ENCODE measurements at regions not wholly inside any gene's neighbourhood (a gene's known extent, or its start where the extent isn't known, plus 50 kb on each side); places are given as distances from the start of the nearest gene placed in this dataset.

DNA sequence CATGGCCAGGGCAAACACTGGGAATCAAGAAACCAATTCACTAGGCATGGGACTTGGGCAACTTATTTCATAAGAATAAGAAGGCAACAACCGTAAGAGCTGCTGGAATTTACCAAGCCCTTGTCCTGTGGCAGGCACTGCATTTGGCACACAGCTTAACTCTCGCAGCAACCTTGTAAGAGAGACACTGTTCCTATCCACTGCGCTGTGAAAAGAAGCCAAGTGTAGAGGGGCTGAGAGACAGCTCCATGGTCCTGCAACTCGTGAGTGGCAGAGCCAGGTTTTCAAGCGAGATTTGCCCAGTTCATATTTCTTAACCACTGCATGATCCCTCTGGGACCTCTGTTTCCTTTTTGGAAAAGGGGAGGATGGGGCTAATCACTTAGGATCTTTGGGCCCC lies 129.3 kb upstream of the STC2 start:
- no peak overlapping the region for H3K27ac ChIP-seq (ENCODE audit: low read depth, low read length, poor library complexity, severe bottlenecking)

DNA sequence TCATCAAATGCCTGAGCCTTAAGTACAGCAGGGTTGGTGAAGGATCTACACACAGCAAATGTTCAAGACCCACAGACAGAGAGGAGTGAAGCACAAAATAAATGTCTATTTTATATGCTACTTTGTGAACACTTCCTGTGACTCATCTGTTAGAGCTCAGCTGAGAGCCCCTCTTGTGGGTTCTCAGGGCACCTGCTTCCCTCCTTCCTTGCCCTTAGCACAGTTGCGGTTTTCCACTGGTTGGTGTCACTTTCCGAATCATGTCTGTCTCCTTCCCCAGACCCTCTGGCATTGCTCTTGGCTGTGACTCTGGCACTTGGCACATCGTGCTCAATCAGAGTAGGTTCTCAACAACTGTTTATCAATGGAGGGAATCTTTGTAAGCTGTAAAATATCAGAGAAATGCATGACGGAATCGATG lies 128.5 kb upstream of the STC2 start:
- no peak overlapping the region for H3K27ac ChIP-seq (ENCODE audit: low read depth, low read length, poor library complexity, severe bottlenecking)

More for the DNA sequence above, 129.3 kb upstream of the STC2 start:
- no peak for TF ChIP-seq EZH2 (IDR thresholded peaks at IDR 0.05; ENCODE audit: borderline replicate concordance, low read depth, low read length, poor library complexity, severe bottlenecking)
- TF ChIP-seq CTCF (conservative IDR thresholded peaks at IDR 0.05; ENCODE audit: low read depth, low read length) = no peak
- ChIA-PET POLR2A (ENCODE audit: low non-redundant PET) (no interaction called here), CTCF (no interaction called here)
- Histone ChIP-seq H3K9me3 (ENCODE audit: low read depth, low read length, poor library complexity, severe bottlenecking) (no peaks in the 10 kb centered on the region), H3K4me3 (ENCODE audit: low read depth, low read length, poor library complexity, severe bottlenecking) (no peak overlapping the region), H3K4me1 (ENCODE audit: insufficient read depth, low read length, poor library complexity, severe bottlenecking) (no peaks in the 10 kb centered on the region), H3K36me3 (ENCODE audit: insufficient read depth, low read length, poor library complexity, severe bottlenecking) (no peaks in the 10 kb centered on the region), H3K27me3 (replicated peaks; ENCODE audit: insufficient read depth, low read depth, low read length, poor library complexity) (no peaks in the 10 kb centered on the region)
- BruUV-seq (replicated peaks) = no TSS peak
- intact Hi-C loops (cut with micrococcal nuclease; ENCODE audit: unreplicated experiment) = no loop called here
- DNase-seq (ENCODE audit: low spot score) = no peak

GRCh38 chr5:173456181-173456580 lies 128.0 kb upstream of the STC2 start:
- no peak overlapping the region for H3K27ac ChIP-seq (ENCODE audit: low read depth, low read length, poor library complexity, severe bottlenecking)
- intact Hi-C loops (cut with micrococcal nuclease; ENCODE audit: unreplicated experiment) = no loop called here
- BruUV-seq (replicated peaks) = no TSS peak

More for the DNA sequence above, 128.5 kb upstream of the STC2 start:
- Histone ChIP-seq H3K36me3 (ENCODE audit: insufficient read depth, low read length, poor library complexity, severe bottlenecking) (no peaks in the 10 kb centered on the region), H3K4me1 (ENCODE audit: insufficient read depth, low read length, poor library complexity, severe bottlenecking) (no peaks in the 10 kb centered on the region), H3K27me3 (replicated peaks; ENCODE audit: insufficient read depth, low read depth, low read length, poor library complexity) (no peaks in the 10 kb centered on the region), H3K4me3 (ENCODE audit: low read depth, low read length, poor library complexity, severe bottlenecking) (no peak overlapping the region), H3K9me3 (ENCODE audit: low read depth, low read length, poor library complexity, severe bottlenecking) (no peaks in the 10 kb centered on the region)
- intact Hi-C loops (cut with micrococcal nuclease; ENCODE audit: unreplicated experiment) = no loop called here
- ChIA-PET POLR2A (ENCODE audit: low non-redundant PET) (no interaction called here), CTCF (no interaction called here)
- no peak for TF ChIP-seq CTCF (conservative IDR thresholded peaks at IDR 0.05; ENCODE audit: low read depth, low read length)
- no peak for TF ChIP-seq EZH2 (IDR thresholded peaks at IDR 0.05; ENCODE audit: borderline replicate concordance, low read depth, low read length, poor library complexity, severe bottlenecking)
- peak; percentile 28 for DNase-seq (ENCODE audit: low spot score)
- BruUV-seq (replicated peaks) = no TSS peak

More at GRCh38 chr5:173456181-173456580, 128.0 kb upstream of the STC2 start:
- no peaks in the 10 kb centered on the region for H3K27me3 ChIP-seq (replicated peaks; ENCODE audit: insufficient read depth, low read depth, low read length, poor library complexity)
- no peak for TF ChIP-seq CTCF (conservative IDR thresholded peaks at IDR 0.05; ENCODE audit: low read depth, low read length)
- no peak for TF ChIP-seq EZH2 (IDR thresholded peaks at IDR 0.05; ENCODE audit: borderline replicate concordance, low read depth, low read length, poor library complexity, severe bottlenecking)
- no peak for DNase-seq (ENCODE audit: low spot score)
- CTCF ChIA-PET = no interaction called here
- POLR2A ChIA-PET (ENCODE audit: low non-redundant PET) = no interaction called here
- H3K4me1 ChIP-seq (ENCODE audit: insufficient read depth, low read length, poor library complexity, severe bottlenecking) = no peaks in the 10 kb centered on the region
- no peaks in the 10 kb centered on the region for H3K36me3 ChIP-seq (ENCODE audit: insufficient read depth, low read length, poor library complexity, severe bottlenecking)
- H3K4me3 ChIP-seq (ENCODE audit: low read depth, low read length, poor library complexity, severe bottlenecking) = no peak overlapping the region
- no peaks in the 10 kb centered on the region for H3K9me3 ChIP-seq (ENCODE audit: low read depth, low read length, poor library complexity, severe bottlenecking)
